SW 1271 (cell line): ENCODE measurements at regions not wholly inside any gene's neighbourhood (a gene's known extent, or its start where the extent isn't known, plus 50 kb on each side); places are given as distances from the start of the nearest gene placed in this dataset.

Experiments used
- DNase-seq, 2 experiments: peaks; one replicate each; lab custom pipeline; 2025; lab: John Stamatoyannopoulos, UW

DNA sequence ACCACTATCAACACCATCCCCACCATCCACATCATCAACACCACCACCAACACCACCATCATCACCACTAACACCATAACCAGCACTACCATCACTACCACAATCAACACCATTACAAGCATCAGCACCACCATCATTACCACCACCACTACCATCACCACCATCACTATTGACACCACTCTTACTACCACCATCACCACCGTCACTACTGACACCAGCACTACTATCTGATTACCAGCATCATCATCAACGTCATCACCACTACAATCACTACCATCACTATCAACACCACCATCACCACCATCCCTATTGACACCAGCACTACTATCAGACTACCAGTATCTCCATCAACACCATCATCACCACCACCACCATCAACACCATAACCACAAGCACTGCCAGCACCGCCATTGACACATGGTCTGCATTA lies 106.1 kb upstream of the RUNX3 start:
- no peak for DNase-seq

- DNase-seq, result no peak
These were observed 105.5 kb upstream of the RUNX3 start for GRCh38 chr1:25035523-25036116.

DNA sequence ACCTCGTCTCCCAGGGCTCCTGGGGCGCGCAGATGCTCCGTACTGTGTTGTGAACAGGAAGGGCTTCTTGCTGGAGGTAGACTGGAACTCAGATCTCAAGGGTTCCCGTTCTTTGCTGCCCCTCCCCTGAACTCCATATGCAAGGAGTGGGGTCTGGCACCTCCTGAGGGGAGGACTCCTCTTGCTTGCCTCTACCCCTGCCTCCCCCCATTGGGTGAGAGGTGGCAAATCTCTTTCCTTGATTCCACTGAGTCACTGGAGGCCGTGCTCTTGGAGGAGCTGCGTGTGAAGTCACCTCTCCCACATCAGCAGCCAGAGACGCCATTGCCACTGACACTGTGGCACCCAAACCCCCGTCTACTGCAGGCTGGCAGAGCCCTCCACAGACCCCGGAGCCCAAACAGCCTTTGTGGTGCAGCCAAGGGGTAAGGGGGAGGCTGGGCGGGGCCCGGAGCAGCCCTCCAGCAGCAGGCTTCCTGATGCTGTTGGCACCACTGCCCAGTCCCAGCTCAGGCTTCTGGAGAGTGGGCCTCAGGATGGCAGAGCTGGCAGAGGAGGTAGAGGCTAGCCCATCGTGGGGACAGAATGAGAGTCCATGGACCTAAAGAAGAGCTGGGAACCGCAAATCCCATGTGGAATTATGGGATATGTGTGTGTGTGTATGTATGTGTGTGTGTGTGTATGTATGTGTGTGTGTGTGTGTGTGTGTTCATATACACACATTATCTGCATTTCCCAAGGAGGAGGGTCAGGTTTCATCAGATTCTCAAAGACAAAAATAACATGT lies 104.9 kb upstream of the RUNX3 start:
- no peak for DNase-seq

DNA sequence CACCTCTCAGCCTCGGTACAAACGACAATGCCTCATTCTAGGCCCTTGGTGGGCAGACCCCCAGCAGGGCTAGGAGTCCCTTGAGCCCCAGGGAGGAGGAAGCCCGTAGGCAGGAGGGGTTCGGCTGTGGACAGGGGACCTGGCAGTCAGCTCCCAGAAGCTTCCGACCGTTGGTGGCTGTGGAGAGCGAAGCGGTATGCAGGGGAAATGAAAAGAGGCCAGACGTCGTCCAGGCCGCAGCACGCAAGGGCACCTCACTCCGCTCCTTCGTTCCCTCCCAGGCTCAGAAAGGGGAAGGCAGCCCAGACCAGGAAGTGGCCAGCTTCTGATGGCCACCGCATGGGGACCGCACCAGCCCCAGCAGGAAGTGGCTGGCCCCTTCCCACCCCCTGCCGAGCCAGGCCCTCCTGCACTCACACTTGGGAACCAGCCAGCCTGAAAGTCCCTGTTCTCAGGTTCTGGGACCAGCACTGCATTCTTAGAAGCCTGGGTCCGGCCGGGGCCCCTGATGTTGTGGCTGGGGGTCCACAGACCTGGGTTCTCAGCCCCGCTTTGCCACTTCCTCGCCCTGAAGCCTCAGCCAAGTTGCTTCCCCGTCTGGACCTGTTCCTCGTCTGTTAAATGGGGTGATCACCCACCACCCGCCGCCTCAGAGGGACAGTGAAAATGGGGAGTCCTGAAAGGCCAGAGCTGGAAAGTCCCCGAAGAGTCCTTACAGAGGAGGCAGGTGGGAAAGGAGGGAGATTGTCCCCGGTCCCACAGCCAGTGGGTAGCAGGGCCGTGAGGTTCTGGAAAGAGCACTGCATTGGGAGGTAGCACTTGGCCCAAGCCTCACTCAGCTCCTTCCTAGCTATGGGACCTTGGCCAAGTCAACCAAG lies 104.0 kb upstream of the RUNX3 start:
- no peak for DNase-seq

DNA sequence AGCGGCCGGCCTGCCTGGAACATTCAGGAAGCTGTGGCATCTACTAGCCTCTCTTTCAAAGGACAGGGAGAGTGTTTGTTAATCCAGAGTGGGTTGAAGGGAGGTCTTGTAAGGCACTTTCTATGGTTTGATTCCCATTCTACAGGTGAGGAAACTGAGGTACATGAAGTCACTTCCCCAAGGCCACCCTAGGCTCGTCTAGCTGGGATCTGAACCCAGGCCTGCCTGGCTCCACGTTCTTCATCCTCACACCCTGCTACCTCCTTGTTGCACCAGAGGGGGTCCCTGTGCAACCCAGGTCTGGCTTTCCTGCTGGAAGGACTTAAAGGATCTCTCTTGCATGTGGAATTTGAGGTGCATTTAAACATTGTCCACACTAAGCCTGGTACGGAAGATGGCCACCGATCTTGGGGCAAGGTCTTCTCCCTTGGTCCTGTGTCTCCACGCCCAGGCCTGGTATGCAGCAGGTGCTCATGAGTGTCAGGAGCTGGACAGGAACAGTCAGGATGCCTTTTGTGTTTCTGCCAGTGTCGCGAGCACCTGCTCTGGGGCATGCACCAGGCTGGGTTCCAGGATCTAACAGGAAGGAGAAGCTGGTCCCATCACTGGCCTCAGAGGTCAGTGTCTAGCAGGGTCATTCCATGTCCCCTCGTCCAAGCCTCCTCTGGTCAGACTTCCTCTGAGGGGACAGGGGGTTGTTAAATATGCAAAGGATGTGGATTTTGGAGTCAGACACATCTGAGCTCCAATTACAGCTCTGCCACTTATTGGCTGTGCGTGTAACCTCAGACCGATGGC lies 103.2 kb upstream of the RUNX3 start:
- DNase-seq, result no peak

DNA sequence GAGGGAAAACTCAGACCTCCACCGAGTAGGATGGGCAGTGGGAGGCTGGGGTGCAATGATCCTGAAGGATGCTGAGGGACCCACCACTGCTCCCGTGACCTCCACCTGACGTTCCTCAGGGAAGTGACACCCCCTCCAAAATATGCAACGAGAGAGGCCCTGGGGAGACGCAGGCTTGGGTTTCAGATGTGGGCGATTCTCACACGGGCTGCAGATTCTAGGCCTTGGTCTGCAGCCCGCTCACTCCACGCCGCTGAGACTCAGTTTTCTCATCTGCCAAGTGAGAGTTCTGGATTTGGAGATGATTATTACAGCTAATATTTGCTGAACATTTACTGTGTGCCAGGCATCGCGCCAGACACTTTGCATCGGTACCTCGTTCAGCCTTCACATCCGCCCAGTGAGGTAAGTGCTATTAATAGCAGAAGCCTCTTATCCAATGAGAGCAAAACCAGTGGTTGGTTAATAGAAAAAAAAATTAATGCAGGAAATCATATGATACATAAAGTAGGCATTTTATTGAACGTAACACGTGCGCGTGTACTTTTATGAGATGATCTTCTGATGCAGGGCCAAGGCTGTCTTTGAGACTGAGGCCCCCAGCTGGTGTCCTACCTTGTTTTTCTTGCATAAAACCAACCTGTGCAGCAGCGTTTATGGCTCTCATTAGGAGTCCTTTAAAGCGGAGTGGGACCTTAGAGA lies 102.0 kb upstream of the RUNX3 start:
- DNase-seq, result no peak

GRCh38 chr1:25031601-25031965 lies 101.5 kb upstream of the RUNX3 start:
- no peak for DNase-seq

GRCh38 chr1:25030674-25031589 lies 100.9 kb upstream of the RUNX3 start:
- DNase-seq, result no peak

DNA sequence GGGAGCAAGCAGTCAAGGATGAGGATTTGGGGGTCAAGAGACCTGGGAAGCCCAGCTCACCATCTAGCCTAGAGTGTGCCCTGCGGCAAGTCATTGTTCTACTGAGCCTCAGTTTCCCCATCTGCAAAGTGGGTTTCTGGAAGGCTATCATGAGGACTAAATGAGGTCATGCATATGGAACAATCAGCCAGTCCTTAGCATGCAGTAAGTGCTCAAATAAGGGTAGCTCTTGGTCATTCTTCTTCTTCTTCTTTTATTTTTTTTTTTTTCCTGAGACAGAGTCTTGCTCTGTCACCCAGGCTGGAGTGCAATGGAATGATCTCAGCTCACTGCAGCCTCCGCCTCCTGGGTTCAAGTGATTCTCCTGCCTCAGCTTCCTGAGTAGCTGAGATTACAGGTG lies 99.9 kb upstream of the RUNX3 start:
- no peak for DNase-seq

GRCh38 chr1:25028907-25029599 lies 99.0 kb upstream of the RUNX3 start:
- DNase-seq, result no peak

GRCh38 chr1:25028587-25028906 lies 98.5 kb upstream of the RUNX3 start:
- DNase-seq, result no peak

DNA sequence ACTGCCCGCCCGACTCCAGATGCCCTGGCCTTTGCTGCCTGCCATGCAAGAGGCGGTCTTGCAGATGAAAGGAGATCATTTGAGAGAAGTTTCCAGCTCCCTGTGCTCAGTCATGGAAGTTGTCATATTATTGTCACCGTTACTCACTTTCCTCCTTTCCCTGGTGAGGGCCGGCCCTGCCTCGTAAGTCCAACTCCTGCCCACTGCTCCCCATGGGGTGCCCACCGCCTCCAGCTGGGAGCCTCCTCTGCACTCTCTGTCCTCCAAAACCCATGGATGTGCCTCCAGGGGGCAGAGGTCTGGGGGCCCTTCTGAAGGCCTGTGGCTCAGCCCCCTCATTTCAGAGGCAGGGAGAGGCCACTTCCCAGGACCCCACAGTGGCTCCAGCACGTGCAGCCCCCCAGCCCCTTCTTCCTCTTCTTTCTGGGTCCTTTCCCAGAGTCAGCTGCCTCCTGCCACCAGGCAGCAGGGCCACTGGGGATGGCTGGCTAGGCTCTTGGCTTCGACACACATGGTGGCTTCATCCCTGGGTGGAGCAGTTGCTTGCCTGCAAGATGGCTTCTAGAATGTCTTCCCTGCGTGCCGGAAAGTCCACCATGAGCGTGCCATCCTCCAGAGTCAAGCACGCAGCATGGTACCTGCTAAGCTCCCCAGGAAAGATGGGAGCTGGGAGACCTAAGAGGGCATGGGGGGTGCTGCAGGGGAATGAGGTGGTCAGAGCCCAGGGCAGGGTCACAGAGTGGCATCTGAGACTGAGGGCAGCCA lies 97.9 kb upstream of the RUNX3 start:
- no peak for DNase-seq

DNA sequence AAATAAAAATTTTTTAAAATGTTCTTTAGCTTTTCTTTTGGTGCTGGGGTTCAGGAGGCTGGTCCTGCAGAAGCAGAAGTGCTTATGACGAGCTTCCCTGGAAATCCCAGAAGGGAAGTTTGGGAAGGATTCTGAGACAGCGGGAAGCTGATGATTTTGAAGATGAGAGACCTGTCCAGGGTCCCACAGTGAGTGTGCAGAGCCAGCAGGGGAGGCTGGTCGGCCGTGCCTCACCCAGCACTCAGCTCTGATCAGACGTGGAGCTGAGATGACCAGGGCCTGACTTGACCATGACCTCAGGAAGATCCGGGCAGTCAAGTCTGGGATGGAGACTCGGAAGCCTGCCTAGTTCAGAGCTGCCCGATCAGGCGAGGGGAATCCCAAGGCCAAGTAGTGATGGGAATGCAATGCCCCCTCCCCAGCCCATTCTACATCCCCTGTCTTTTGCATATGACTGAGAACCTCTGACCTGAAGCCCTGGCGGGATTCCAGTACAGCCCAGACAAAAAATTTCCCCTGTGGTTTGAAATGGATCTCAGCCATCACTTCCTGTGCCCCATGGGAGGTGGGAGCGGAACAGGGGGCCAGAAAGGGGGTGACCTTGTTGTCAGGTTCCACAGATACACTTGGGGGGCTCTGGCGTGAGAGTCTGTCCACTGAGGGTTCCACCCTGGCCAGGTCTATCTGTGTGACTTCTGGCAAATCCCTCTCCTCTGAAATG lies 96.8 kb upstream of the RUNX3 start:
- DNase-seq, result no peak

- no peak for DNase-seq
These were observed 96.2 kb upstream of the RUNX3 start for GRCh38 chr1:25026304-25026703.

DNA sequence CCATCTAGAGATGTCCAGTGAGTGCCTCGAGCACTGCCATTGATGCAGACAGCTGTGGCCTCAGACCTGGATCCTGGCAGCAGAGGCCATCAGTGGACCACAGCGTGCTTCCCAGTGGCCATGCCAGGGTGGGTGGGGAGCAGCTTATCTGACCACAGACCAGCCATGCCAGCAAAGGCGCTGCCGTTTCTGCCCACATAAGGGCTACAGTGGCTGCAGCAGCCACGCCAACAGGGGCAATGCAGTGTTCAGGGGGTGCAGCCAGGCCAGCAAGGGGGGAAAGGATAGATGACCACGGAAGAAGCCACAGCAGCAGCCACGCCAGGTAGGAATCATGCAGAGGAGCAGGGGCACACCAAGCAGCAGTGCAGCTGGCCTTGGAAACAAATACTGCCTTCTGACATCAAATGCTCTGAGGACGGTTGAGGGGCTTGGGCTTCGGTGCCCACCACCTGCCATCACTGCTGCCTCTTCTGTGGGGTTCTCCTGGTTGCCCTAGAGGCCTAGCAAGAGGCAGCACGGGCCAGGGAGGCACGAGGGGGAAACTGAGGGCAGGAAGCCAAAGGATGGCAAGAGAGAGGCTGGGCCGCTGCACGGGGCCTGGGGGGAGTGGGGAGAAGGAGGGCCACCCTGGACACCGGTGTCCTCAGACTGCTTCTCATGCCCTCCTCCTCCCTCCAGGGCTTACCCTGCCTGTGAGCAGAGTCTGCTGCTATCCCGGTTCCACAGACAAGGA lies 94.7 kb upstream of the RUNX3 start:
- DNase-seq, result no peak

DNA sequence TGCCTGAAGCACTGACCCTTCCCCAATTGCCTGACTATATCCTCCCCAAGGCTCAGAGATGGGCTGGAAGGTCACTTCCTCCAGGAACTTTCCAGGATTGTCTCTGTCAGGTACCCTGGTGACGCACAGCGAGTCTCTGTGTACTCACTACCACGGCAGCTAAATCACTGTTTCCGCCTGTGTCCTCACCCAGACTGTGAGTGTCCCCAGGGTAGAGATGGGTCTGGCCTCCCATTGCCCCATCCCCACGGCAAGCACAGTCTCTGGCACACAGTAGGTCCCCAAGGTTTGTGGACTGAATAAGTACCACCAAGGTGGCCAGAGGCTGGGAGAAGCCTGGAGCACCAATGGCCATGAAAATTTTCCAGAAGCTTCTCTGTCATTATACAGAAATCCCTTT lies 93.8 kb upstream of the RUNX3 start:
- no peak for DNase-seq

GRCh38 chr1:25023190-25023578 lies 93.1 kb upstream of the RUNX3 start:
- no peak for DNase-seq
